Left ventricle myocardium inferior (tissue), 1 donor: ENCODE measurements at regions not wholly inside any gene's neighbourhood (a gene's known extent, or its start where the extent isn't known, plus 50 kb on each side); places are given as distances from the start of the nearest gene placed in this dataset.

Experiments
- DNase-seq: peaks from one replicate; pipeline ENCODE4 v3.0.0-alpha.2; 2020
- H3K27ac ChIP-seq: fragments of 200-600 bp; replicated peaks from 2 replicates; pipeline ENCODE4 v1.8.0; 2021
- H3K27me3 ChIP-seq: fragments of 200-600 bp; 2 replicates; pipeline ENCODE4 v1.8.0; 2021; ENCODE audit warnings: low read depth
- H3K36me3 ChIP-seq: fragments of 200-600 bp; 2 replicates; pipeline ENCODE4 v1.8.0; 2021
- H3K4me1 ChIP-seq: fragments of 200-600 bp; 2 replicates; pipeline ENCODE4 v1.8.0; 2021
- H3K4me3 ChIP-seq: fragments of 200-600 bp; 2 replicates; pipeline ENCODE4 v1.8.0; 2021; ENCODE audit warnings: mild to moderate bottlenecking, moderate library complexity
- H3K9me3 ChIP-seq: fragments of 200-600 bp; replicated peaks from 2 replicates; pipeline ENCODE4 v1.8.0; 2021
- intact Hi-C: fragments of 100-400 bp; cut with micrococcal nuclease; formaldehyde crosslinking; loops from one replicate; pipeline ENCODE4 v1.11.0; 2022
- TF ChIP-seq, protein P1 (sequence below): fragments of 200-600 bp; IDR thresholded peaks from 2 replicates; pipeline ENCODE4 v1.8.0; 2021; ENCODE audit warnings: antibody characterized with exemption, mild to moderate bottlenecking, borderline replicate concordance
- donor health status: DM: no; HTN: yes; CAD: no; lungs with severe emphysema.

- TF ChIP-seq, protein P1, sequence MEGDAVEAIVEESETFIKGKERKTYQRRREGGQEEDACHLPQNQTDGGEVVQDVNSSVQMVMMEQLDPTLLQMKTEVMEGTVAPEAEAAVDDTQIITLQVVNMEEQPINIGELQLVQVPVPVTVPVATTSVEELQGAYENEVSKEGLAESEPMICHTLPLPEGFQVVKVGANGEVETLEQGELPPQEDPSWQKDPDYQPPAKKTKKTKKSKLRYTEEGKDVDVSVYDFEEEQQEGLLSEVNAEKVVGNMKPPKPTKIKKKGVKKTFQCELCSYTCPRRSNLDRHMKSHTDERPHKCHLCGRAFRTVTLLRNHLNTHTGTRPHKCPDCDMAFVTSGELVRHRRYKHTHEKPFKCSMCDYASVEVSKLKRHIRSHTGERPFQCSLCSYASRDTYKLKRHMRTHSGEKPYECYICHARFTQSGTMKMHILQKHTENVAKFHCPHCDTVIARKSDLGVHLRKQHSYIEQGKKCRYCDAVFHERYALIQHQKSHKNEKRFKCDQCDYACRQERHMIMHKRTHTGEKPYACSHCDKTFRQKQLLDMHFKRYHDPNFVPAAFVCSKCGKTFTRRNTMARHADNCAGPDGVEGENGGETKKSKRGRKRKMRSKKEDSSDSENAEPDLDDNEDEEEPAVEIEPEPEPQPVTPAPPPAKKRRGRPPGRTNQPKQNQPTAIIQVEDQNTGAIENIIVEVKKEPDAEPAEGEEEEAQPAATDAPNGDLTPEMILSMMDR: no peak
- intact Hi-C loops: no loop called here
- Histone ChIP-seq H3K4me1 (no peaks in the 10 kb centered on the region), H3K9me3 (peaks cover 23% of the 10 kb centered on the region), H3K27ac (no peak overlapping the region), H3K27me3 (no peaks in the 10 kb centered on the region), H3K4me3 (no peak overlapping the region), H3K36me3 (no peaks in the 10 kb centered on the region)
- DNase-seq: no peak
Observed at GRCh38 chr4:149136951-149137620, 678.6 kb downstream of the IQCM start.

GRCh38 chr4:149135062-149135461 is 680.6 kb downstream of the IQCM start:
- Histone ChIP-seq H3K27me3 (no peaks in the 10 kb centered on the region), H3K4me3 (no peak overlapping the region), H3K27ac (no peak overlapping the region), H3K4me1 (no peaks in the 10 kb centered on the region), H3K9me3 (peaks cover 29% of the 10 kb centered on the region), H3K36me3 (no peaks in the 10 kb centered on the region)
- TF ChIP-seq, protein P1: no peak
- intact Hi-C loops: no loop called here
- DNase-seq: no peak

GRCh38 chr4:149121023-149121404 is 678.8 kb upstream of the NR3C2 start:
- Histone ChIP-seq H3K27me3 (no peaks in the 10 kb centered on the region), H3K36me3 (no peaks in the 10 kb centered on the region), H3K4me1 (no peaks in the 10 kb centered on the region), H3K4me3 (no peak overlapping the region), H3K27ac (peak overlapping the region; percentile 34), H3K9me3 (no peaks in the 10 kb centered on the region)
- no peak for DNase-seq
- intact Hi-C loops: no loop called here
- TF ChIP-seq, protein P1: no peak

DNA sequence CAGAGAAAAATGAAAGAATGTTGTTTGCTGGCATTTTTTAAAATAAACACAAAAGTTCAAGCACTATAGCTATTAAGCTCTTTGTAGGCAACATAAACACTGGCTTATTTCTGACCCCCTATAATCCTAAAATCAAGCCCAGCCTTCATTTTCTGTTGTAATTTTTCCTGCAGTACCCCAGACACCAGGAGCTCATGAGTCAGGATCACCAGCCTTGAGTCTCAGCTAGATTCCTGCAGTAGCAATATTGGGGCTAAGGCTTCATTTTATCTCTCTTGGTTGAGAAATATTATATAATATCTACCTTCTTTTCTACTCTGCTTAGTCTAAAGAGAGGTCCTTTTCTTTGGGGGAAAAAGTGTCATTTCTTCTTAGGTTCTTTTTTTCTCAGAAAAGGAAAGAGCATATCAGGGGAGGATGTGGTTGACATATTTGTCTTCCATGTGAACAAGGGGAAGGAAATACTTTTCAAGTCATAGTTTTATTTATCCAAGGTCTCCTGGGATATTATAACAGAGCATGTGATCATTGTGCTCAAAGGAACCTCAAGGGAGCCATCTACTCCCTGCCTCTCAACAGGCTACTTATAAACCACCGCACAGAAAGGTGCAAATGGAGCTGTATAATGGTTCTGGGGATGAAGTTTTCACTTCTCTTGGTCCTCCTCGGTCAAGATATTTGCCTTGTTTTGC is 678.3 kb upstream of the NR3C2 start:
- no peaks in the 10 kb centered on the region for H3K4me1 ChIP-seq
- H3K9me3 ChIP-seq: no peaks in the 10 kb centered on the region
- no peak for DNase-seq
- H3K4me3 ChIP-seq: no peak overlapping the region
- peak overlapping the region; percentile 34 for H3K27ac ChIP-seq
- no peaks in the 10 kb centered on the region for H3K36me3 ChIP-seq
- TF ChIP-seq, protein P1: no peak
- no peaks in the 10 kb centered on the region for H3K27me3 ChIP-seq
- intact Hi-C loops: no loop called here

- TF ChIP-seq, protein P1: no peak
- Histone ChIP-seq H3K27ac (no peak overlapping the region), H3K9me3 (no peaks in the 10 kb centered on the region), H3K4me1 (no peaks in the 10 kb centered on the region), H3K4me3 (no peak overlapping the region), H3K36me3 (no peaks in the 10 kb centered on the region), H3K27me3 (no peaks in the 10 kb centered on the region)
- intact Hi-C loops: no loop called here
- DNase-seq: no peak
Observed at GRCh38 chr4:149116806-149117205, 674.6 kb upstream of the NR3C2 start.
